ENCODE measurements at regions not wholly inside any gene's neighbourhood (a gene's known extent, or its start where the extent isn't known, plus 50 kb on each side); places are given as distances from the start of the nearest gene placed in this dataset.

DNA sequence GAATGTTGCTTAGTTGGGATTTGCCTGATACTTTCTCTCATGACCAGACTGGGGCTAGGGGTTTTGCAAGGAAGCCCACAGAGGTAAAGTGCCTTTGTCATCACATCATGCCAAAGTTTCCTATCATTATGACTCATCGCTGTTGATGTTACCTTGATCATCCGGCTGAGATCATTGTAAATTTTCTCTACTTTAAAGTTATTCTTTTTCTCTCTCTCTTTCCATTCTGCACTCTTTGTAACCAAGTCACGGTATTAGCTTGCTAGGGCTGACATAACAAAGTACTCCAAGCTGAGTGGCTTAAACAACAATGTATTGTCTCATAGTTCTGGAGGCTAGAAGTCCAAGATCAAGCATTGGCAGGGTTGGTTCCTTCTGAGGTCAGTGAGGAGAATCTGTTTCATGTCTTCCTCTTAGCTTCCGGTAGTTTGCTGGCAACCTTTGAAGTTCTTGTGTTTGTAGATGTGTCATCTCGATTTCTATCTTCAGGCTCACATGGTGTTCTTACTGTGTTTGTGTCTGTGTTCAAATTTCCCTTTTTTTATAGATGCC, 113.0 kb downstream of the DTHD1 start:
- DNase-seq, result no peak

DNA sequence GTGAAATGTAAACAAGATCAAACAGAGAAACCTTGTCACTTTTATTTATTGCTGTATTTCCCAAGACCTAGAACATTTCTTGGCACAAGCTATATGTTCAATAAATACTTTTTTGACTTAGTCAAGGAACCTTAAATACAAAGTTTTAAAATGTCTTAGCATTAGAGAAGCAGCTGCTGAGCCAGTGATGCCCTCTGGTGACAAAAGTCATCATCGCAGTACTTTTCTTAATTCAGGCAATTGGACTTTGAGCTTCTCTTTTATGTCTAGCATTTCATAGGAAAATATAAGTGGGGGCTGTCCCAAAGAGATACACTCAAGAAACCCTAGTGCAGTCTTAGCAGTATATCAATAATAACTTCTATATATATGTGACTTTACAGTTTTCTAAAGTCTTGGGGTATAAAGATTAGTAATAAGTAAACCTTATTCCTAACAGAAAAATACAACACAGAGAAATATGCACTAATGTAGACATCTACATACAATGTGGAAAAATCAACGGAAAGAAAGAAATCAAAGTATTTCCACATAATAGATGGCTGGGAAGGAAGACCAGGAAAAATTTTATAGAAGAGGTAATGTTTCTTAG, 118.4 kb downstream of the DTHD1 start:
- DNase-seq, result no peak

DNA sequence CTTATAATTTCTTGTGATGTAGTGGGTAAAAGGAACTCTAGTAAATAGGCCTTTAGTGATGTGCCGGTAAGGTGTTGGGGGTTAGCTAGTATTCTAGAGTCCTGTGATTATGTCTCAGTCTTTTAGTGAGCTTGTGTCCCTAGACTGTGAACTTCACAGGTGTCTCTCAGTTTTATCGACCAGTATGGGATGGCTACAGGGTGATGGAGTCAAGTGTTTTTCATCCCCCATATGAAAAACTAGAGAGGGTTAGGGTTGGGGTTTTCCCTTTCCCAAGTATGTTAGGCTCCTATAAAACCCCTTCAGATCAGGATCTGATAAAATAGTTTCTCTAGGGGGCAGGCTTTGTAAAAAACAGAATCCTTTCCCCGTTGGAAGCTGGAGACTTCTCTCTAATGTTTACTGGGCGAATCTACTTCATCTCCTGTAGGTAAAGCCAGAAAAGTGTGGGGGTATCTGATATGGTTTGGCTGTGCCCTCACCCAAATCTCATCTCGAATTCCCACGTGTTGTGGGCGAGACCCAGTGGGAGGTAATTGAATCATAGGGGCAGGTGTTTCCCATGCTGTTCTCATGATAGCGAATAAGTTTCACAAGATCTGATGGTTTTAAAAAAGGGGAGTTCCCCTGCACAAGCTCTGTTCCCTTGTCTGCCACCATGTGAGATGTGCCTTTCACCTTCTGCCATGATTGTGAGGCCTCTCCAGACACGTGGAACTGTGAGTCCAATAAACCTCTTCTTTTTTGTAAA, 120.8 kb downstream of the DTHD1 start:
- DNase-seq, result no peak

DNA sequence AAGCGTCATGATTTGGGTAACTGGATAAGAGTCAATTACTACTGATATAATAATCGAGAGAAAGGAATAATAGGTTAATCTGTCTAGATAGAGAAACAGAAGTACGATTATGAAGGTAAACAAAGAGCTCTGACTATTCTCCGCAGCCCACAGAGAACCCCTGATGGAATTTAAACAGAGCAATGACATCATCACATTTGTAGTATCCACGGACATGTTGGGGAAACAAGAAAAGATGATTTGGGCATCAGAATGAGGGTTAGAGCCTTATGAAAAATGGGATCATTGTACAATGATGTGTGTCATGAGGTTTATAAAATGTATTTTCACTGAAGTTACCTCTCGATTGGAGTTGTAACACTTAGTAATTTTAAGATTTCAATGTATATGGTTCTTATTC, 129.9 kb downstream of the DTHD1 start:
- no peak for DNase-seq

DNA sequence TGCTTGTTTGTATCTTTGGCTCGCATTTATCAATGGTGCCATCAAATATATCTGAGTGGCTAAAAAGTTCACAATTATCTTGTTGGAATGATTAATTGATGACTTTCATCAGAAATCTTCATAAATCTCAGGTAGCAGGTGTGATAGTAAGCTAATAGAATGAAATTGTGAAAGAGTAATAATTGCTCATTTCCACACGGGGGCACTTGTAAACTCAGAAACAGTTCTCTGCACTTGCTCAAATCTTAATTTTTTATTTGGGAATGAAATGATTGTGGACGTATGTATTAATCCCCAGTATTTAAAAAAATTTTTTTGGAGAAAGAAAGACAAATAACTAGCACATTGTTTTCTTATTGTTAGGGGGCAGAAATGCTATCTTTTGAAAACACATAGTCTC, 132.8 kb downstream of the DTHD1 start:
- no peak for DNase-seq

DNA sequence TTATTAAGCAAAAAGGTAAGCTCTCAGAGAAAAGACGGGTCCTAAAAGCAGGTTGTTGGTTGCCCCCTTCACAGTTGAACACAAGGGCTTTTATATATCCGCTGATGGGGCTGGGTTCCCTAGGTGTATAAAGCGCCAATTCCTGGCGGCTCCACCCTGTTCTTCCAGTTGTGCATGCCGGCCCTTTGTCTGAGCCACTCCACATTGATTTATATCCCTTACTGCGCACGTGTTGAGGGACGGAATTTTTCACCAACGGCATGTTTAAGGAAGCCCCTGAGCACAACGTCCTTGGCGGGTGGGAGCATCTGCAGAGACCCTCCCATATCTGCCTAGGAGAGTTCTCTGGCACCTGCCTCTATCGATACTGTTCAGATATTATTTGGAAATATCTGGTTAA, 135.7 kb downstream of the DTHD1 start:
- no peak for DNase-seq

DNA sequence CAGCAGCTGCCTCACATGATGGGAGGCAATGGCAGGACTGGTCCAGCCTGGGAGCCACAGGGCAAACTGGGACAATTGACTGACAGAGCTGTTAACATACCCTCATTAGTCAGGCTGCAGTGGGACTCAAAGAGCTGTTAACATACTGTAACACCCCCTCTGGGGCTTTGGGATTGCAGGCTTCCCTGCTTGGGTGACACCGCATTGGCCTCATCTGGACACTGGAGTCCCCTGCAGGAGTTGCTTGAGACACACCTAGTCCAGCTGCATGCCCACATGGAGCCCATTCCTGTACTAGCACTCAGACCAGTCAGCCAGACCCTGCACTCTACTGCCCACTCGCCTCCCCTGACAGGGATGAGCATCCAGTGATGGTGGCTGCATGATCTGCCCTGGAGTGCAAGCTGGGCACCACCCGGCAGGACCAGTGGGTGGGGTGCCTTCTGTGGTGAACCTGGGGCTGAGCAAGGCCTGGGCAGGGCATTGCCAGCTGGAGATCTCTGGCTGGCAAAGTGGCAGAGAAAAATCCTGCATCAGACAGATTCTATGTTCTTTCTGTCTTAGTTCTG, 138.8 kb downstream of the DTHD1 start:
- DNase-seq, result no peak

DNA sequence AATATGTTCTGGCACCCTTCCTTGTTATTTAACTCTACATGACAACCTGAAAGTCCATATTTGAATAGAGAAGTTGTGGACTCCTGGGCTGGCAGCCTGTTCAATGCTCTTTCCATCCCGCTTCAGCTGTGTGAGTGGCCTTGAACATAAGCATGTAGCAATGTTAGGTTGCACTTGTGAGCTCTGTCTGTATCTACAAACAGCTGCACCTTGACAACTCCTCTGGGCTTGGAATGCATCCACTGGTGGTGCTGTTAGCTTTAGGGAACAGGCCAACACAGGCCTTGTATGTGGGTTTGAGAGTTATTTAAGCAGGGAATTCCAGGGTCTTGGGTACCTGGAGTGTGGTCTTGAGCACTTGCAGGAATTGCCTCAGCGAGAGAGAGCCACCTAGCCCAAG, 141.2 kb downstream of the DTHD1 start:
- no peak for DNase-seq

DNA sequence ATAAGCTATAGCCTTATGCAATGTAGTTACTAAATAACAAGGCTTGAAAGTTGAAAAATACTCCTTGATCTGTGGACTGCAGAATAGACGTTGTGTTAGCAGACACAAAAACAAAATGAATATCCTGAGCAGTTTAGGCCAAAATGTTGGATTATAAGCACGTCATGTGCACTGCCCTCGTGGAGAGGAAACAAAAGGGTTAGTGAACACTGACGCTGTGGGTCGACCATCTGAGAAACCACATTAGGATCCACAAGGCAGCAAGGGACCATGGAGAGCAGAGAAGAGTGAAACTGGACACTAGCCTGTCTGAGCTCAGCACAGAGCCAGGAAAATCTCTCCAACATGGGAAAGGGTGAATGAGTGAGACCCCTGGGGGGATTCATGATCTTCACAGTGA, 145.3 kb downstream of the DTHD1 start:
- no peak for DNase-seq

DNA sequence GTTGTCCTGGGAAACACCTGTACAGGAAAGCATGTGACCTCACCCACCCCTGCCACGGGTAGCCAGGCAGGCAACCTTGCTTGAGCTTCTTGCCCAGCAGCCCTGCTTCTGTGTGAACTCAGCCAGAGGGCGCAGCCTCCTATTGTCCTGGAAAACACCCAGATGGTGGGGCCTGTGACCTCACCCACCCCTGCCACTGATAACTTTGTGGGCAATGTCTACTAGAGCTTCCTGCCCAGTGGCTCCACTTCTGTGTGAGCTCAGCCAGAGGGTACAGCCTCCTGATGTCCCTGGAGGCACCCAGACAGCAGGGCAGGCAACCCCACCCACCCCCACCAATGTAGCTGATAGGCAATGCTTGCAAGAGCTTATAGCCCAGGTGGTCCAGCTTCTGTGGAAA, 146.3 kb downstream of the DTHD1 start:
- no peak for DNase-seq

DNA sequence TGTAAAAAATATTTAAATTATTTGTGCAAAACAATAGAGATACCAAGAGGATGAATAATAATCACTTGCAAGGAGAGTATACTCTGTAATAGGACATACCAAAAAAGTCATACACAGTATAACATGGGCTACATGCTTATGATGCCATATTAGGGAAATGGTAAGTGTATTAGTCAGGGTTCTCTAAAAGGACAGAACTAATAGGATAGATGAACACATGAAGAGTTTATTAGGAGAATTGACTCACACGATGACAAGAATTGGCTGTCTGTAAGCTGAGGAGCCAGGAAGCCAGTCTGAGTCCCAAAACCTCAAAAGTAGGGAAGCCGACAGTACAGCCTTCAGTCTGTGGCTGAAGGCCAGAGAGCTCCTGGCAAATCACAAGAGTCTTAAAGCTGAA, 151.2 kb downstream of the DTHD1 start:
- DNase-seq, result peak; percentile 49

DNA sequence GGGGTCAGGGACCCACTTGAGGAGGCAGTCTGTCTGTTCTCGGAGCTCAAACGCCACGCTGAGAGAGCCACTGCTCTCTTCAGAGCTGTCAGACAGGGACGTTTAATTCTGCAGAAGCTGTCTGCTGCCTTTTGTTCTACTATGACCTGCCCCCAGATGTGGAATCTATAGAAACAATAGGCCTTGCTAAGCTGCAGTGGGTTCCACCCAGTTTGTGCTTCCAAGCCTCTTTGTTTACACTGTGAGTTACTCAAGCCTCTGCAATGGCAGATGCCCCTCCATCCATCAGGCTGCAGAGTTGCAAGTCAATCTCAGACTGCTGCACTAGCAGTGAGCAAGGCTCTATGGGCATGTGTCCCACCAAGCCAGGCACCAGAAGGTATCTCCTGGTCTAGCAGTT, 158.1 kb downstream of the DTHD1 start:
- no peak for DNase-seq

DNA sequence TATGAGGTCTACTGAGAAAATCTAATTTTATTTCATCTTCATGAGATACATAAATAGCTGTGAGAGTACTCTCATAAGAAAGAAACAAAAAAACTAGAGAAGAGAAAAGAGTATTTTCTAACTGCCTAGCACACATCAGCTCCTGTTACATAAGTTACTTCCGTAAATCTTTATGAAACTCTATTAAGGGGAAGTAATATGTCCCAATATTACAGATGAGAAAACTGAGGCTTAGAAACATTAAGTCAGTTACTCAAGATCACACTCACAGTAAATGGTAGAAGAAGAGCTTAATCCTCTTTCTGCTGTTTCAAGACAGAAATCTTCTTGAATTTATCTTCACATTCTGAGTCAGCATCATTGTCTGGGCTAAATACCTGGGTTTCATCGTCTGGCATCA, 164.1 kb downstream of the DTHD1 start:
- DNase-seq, result no peak

DNA sequence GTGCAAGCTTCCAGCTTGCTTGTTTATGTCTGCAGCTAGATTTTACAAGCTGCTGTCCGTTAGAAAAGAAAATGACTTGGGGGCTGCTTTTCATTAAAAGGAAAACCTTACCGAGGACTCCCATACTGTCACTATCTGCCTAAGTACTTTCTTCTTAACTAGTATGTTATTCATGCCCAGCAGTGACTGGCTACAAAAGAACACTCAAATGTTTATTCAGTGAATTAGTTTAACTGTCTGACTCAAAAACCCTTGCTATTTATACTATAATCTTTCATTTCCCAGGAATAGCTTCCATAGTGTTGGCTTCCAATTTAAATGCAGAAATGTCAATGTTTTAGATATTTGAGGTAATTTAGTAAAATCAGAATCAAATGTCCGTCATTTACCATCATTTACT, 164.9 kb downstream of the DTHD1 start:
- no peak for DNase-seq

DNA sequence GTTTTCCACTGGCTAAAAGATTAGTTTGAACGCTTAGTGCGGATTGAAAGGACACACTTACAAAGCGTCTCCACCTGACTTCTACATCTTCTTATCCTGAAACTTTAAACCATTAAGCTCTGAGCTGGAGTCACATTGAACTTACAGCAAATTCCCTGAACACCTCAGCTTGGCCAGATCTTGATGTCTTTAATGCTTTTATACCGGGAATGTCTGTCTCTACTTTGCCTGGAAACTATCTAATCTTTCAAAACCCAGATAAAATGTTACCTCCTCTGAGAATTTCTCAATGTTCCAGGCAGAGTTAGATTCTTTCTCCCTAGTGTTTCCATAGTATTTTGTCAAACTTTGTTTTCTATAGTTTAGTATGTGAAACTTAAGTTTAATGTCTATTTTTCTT, 179.9 kb downstream of the DTHD1 start:
- DNase-seq, result no peak

DNA sequence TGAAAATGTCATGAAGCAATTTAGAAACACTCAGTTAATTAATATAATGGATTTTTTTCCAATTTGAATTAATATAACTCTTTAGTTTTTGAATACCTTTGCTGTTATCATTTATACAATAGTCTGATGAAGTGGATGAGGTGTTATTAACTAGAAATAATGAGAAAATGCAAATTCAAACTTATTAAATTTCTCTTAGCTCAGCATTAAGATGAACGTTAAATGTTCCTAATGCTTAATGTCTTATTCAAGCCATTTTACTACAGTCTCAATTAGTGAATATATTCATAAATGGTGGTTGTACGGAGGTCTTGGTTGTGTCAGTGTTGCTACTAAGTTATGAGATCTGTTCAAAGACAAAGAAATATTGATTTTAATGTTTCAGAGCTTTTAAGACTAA, 186.3 kb downstream of the DTHD1 start:
- no peak for DNase-seq

DNA sequence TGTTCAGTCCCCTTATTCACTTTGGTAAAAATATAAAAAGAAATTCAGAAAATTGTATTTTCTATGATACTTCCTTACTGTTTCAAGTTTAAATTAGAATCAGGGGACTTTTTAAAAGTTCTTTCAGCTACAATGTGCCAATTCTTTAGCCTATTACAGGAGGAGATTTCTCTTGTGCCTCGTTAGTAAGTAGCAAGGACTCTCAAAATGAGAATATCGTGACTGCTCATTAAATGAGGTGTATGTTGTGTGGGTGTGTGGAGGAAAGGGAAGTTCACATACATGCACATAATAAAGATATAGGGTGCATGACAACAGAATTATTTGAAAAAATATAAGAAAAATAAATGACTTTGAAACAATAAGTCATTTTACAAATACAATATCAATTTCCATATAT, 190.5 kb downstream of the DTHD1 start:
- DNase-seq, result no peak

DNA sequence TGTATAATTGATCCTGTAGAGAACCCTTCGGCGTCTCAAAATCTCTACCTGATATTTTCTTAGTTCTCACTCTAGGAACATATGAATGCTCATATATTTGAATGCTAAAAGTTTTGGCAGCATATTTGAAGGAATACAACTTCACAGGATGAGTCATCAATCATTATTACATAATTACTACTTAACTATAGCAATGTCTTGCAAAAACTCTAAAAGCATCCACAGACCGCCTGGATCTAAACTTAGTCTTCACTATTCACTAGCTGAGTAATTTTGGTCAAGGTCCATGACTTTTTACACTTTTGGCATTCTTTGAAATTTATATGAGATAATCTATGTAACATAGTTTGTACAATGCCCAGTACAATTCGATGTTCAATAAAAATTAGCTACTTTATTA, 194.7 kb downstream of the DTHD1 start:
- no peak for DNase-seq

DNA sequence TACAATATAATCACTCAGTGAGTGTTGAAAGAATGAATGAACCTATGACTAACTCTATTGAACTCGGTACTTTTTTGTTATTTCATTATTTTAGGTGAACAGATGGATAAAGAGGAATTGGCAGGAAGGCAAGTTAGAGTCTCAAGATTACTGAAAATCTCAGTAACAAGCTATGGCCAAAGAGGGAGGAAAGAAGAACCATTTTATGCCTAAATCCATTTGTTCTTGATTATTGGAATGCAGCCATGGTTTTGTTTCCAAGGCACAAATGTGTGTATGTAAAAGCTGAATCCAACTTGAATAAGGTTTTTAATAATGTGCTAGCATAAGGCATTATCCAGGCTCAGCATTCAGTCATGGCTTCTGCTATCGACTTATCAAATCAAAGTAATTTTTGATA, 196.4 kb downstream of the DTHD1 start:
- DNase-seq, result no peak

DNA sequence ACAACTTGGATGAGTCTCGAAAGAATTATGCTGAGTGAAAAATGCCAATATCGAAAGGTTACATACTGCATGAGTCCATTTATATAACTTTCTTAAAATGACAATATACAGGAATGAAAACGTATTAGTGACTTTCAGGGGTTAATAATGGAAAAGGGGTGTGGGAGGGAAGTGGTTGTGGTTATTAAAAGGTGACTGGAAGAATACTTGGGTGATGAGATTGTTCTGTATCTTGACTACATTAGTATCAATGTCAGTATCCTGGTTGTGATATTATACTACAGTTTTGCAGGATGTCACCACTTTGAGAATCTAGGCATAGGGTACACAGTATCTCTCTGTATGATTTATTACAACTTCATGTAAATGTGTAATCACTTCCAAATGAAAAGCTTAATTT, 204.5 kb downstream of the DTHD1 start:
- DNase-seq, result no peak

DNA sequence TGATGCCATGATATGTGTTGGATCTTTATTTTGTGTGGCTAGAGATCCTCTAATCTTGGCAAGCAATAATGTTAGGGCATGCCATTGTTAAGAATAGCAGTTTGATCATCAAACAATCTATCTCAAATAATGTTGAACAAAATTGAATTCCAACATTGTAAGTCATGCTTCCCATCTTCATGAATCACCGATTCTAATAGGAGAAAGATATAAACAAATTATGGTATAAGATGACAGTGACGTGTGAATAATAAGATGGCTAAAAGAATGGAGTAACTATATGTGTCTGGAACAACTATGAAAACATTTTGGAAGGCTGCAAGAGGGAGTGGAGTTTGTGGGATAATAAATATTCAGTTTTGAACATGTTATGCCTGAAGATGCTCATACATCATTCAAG, 208.4 kb downstream of the DTHD1 start:
- no peak for DNase-seq

DNA sequence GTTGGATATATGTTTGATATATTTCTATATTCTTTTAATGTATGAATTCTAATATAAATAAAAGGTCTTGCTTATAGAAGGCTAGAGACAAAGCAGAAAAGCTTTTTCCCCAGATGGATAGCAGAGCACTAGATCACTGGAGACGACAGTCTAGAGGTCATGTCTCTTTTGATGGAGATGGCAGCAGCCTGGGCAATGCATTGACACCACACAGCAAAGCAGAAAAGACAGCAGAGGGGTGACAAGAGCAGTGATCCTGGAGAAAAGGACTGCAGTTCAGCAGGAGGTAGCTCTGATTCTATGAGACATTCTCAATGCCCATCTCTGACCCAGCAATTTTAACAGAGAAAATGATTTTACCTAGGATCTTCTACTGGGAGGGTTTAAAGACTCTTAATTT, 210.6 kb downstream of the DTHD1 start:
- DNase-seq, result no peak

DNA sequence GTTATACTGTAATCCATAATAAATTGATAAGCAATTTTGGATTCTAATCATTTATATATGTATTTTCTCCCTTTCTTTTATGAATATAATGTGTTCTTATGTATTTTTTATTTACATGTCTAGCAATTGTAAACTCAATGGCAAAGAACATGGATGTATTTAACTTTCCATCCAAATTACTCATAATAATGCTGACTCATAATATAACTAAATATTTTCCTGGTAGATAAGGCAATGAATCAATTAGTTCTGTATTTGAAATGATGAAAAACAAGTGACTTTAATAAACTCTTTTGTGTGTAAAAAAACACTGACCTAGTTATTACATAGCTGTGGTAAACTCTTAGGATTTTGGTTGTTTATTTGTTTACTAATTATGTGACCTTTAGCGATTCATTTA, 211.2 kb downstream of the DTHD1 start:
- no peak for DNase-seq

DNA sequence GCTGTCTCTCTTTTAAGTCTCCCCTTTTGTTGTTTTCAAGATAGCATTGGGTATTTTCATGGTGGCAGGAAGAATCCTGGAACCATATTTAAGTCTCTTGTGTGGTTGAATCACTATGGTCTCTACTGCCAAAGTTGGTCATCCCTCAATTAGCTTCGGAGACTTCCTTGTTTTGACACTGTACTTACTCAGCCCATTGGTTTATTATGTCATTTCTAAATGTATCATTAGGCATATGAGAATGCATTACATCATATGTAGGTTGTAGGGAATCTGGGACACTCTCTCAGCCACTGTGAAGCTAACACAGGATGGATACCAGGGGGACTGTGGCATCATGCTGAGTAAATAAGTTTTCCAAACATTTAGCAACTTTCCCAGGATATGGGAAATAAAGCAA, 211.8 kb downstream of the DTHD1 start:
- no peak for DNase-seq

Data from fibroblast of skin of abdomen (primary cell).